HEK293 (cell line): ENCODE measurements at regions not wholly inside any gene's neighbourhood (a gene's known extent, or its start where the extent isn't known, plus 50 kb on each side); places are given as distances from the start of the nearest gene placed in this dataset.

Experiments used
- CTCF ChIA-PET: fragments of 350-600 bp; formaldehyde crosslinking; extraction: SDS; loops from one replicate; lab custom pipeline; 2021; ENCODE audit warnings: antibody characterized with exemption; lab: Yijun Ruan, JAX
- POLR2A ChIA-PET: fragments of 300-600 bp; formaldehyde crosslinking; extraction: SDS; loops from one replicate; lab custom pipeline; 2020; ENCODE audit warnings: antibody characterized with exemption, inconsistent platforms; lab: Yijun Ruan, JAX
- H3K27ac ChIP-seq: fragments of 200-500 bp; sonication (Bioruptor generic); 2 replicates; pipeline ENCODE4 v1.5.1; 2014; ENCODE audit warnings: low read depth, low read length, control low read depth, inconsistent platforms; ENCODE audit errors: extremely low read depth
- H3K36me3 ChIP-seq, 2 experiments: fragments of 200-500 bp in 1 of 2; sonication (Bioruptor generic) in 1 of 2; 1 replicate in 1 of 2; 2 replicates in 1 of 2; pipeline ENCODE4 v1.5.1; 2014 to 2017; ENCODE audit warnings: inconsistent platforms in 2 of 2, low read length in 2 of 2; ENCODE audit not compliant: control insufficient read depth in 2 of 2, insufficient read depth in 1 of 2
- H3K4me1 ChIP-seq: fragments of 200-500 bp; sonication (Bioruptor generic); 2 replicates; pipeline ENCODE4 v1.5.1; 2014; ENCODE audit warnings: mild to moderate bottlenecking, low read length, inconsistent platforms; ENCODE audit not compliant: control insufficient read depth, insufficient read depth
- H3K4me3 ChIP-seq: 2 replicates; pipeline ENCODE4 v1.5.1; 2011; ENCODE audit warnings: low read depth, mild to moderate bottlenecking, control low read depth, low read length, moderate library complexity
- H3K9me3 ChIP-seq: fragments of 200-500 bp; sonication (Bioruptor generic); 2 replicates; pipeline ENCODE4 v1.5.1; 2014; ENCODE audit warnings: low read depth, low read length, inconsistent platforms; ENCODE audit not compliant: control insufficient read depth, insufficient read depth
- ELK4 ChIP-seq: IDR thresholded peaks from 2 replicates; pipeline ENCODE4 v1.6.1; 2011; ENCODE audit warnings: mild to moderate bottlenecking, low read depth, low read length, borderline replicate concordance
- GLIS2 ChIP-seq: fragments of 450-650 bp; formaldehyde crosslinking; IDR thresholded peaks from 2 replicates; pipeline ENCODE4 v1.5.1; 2016; ENCODE audit warnings: missing biosample characterization, missing genetic modification characterization
- HIC1 ChIP-seq: fragments of 450-650 bp; formaldehyde crosslinking; IDR thresholded peaks from 2 replicates; pipeline ENCODE4 v1.5.1; 2016; ENCODE audit warnings: missing biosample characterization, missing genetic modification characterization
- HOXD13 ChIP-seq: sonication (generic); formaldehyde crosslinking; IDR thresholded peaks from 2 replicates; pipeline ENCODE4 v1.8.0; 2022; ENCODE audit warnings: missing genetic modification reagents, borderline replicate concordance
- IKZF3 ChIP-seq: fragments of 450-650 bp; IDR thresholded peaks from 2 replicates; pipeline ENCODE4 v1.5.0; 2018; ENCODE audit warnings: missing biosample characterization, mild to moderate bottlenecking, missing genetic modification characterization, moderate library complexity
- OVOL3 ChIP-seq: fragments of 450-650 bp; formaldehyde crosslinking; IDR thresholded peaks from 2 replicates; pipeline ENCODE4 v1.5.1; 2016; ENCODE audit warnings: missing biosample characterization, missing genetic modification characterization
- YY2 ChIP-seq: fragments of 450-650 bp; formaldehyde crosslinking; IDR thresholded peaks from 2 replicates; pipeline ENCODE4 v1.5.1; 2016; ENCODE audit warnings: missing biosample characterization, missing genetic modification characterization
- ZFP69B ChIP-seq: fragments of 450-650 bp; formaldehyde crosslinking; IDR thresholded peaks from 2 replicates; pipeline ENCODE4 v1.5.1; 2016; ENCODE audit warnings: missing biosample characterization, missing genetic modification characterization
- ZNF132 ChIP-seq: fragments of 450-650 bp; formaldehyde crosslinking; IDR thresholded peaks from 2 replicates; pipeline ENCODE4 v1.5.1; 2017; ENCODE audit warnings: missing biosample characterization, missing genetic modification characterization, borderline replicate concordance
- ZNF155 ChIP-seq: fragments of 450-650 bp; formaldehyde crosslinking; IDR thresholded peaks from 2 replicates; pipeline ENCODE4 v1.5.1; 2016; ENCODE audit warnings: missing biosample characterization, missing genetic modification characterization
- ZNF175 ChIP-seq: fragments of 450-650 bp; formaldehyde crosslinking; IDR thresholded peaks from 2 replicates; pipeline ENCODE4 v1.5.1; 2016; ENCODE audit warnings: missing biosample characterization, missing genetic modification characterization
- ZNF202 ChIP-seq: fragments of 450-650 bp; formaldehyde crosslinking; IDR thresholded peaks from 2 replicates; pipeline ENCODE4 v1.5.1; 2016; ENCODE audit warnings: missing biosample characterization, missing genetic modification characterization, borderline replicate concordance
- ZNF24 ChIP-seq: fragments of 450-650 bp; formaldehyde crosslinking; IDR thresholded peaks from 2 replicates; pipeline ENCODE4 v1.5.1; 2016; ENCODE audit warnings: missing biosample characterization, missing genetic modification characterization
- ZNF335 ChIP-seq: fragments of 450-650 bp; formaldehyde crosslinking; conservative IDR thresholded peaks from 2 replicates; pipeline ENCODE4 v1.5.1; 2016; ENCODE audit warnings: missing biosample characterization, missing genetic modification characterization
- ZNF398 ChIP-seq: fragments of 450-650 bp; formaldehyde crosslinking; IDR thresholded peaks from 2 replicates; pipeline ENCODE4 v1.5.1; 2017; ENCODE audit warnings: missing biosample characterization, missing genetic modification characterization
- ZNF48 ChIP-seq: fragments of 450-650 bp; formaldehyde crosslinking; IDR thresholded peaks from 2 replicates; pipeline ENCODE4 v1.5.1; 2016; ENCODE audit warnings: missing biosample characterization, missing genetic modification characterization
- ZNF544 ChIP-seq: fragments of 450-650 bp; formaldehyde crosslinking; IDR thresholded peaks from 2 replicates; pipeline ENCODE4 v1.5.0; 2017; ENCODE audit warnings: missing biosample characterization, missing genetic modification characterization
- ZNF555 ChIP-seq: fragments of 450-650 bp; formaldehyde crosslinking; conservative IDR thresholded peaks from 2 replicates; pipeline ENCODE4 v1.5.1; 2017; ENCODE audit warnings: missing biosample characterization, mild to moderate bottlenecking, missing genetic modification characterization, inconsistent platforms
- ZNF580 ChIP-seq: fragments of 450-650 bp; formaldehyde crosslinking; IDR thresholded peaks from 2 replicates; pipeline ENCODE4 v1.5.1; 2016; ENCODE audit warnings: missing biosample characterization, missing genetic modification characterization
- ZNF610 ChIP-seq: fragments of 450-650 bp; formaldehyde crosslinking; IDR thresholded peaks from 2 replicates; pipeline ENCODE4 v1.5.1; 2016; ENCODE audit warnings: missing biosample characterization, missing genetic modification characterization, borderline replicate concordance
- ZNF777 ChIP-seq: fragments of 450-650 bp; formaldehyde crosslinking; IDR thresholded peaks from 2 replicates; pipeline ENCODE4 v1.5.1; 2017; ENCODE audit warnings: missing biosample characterization, missing genetic modification characterization, borderline replicate concordance
- ZNF837 ChIP-seq: fragments of 450-650 bp; formaldehyde crosslinking; IDR thresholded peaks from 2 replicates; pipeline ENCODE4 v1.5.1; 2016; ENCODE audit warnings: missing biosample characterization, missing genetic modification characterization
- ZXDB ChIP-seq: fragments of 450-650 bp; formaldehyde crosslinking; IDR thresholded peaks from 2 replicates; pipeline ENCODE4 v1.5.1; 2016; ENCODE audit warnings: missing biosample characterization, missing genetic modification characterization
- TF ChIP-seq, protein P1 (sequence below): fragments of 450-650 bp; formaldehyde crosslinking; IDR thresholded peaks from 2 replicates; pipeline ENCODE4 v1.5.1; 2016; ENCODE audit warnings: missing biosample characterization, missing genetic modification characterization

DNA sequence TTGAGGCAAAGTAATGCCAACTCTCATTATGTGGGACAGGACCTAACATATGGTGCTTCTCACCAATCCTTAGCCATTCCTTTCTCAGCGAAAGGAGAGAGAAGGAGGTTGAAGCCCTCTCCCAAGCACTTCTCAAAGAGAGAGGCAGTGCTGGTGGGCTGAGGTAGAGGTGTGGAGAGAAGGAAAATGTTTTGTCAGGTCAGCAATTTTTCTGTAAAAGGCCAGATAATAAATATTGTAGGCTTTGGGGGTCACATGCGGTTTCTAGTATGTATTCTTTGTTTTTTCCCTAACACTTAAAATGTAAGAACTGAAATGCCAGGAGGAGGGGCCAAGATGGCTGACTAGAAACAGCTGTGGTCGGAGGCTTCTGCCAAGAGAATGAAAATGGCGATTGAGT, 225.0 kb upstream of the NPY start:
- Histone ChIP-seq H3K4me1 (no peaks in the 10 kb centered on the region), H3K4me3 (no peak overlapping the region), H3K9me3 (no peaks in the 10 kb centered on the region), H3K27ac (no peak overlapping the region), H3K36me3 (no peaks in the 10 kb centered on the region)
- ChIA-PET CTCF (no interaction called here), POLR2A (no interaction called here)
- no peak for TF ChIP-seq ZNF48
- no peak for TF ChIP-seq ZNF580 (tag by site-specific recombination)
- TF ChIP-seq ZNF777 (tag by site-specific recombination), result no peak
- no peak for TF ChIP-seq ZNF610
- TF ChIP-seq GLIS2 (tag by site-specific recombination), result no peak
- no peak for TF ChIP-seq ZNF175 (tag by site-specific recombination)
- TF ChIP-seq OVOL3 (tag by site-specific recombination), result no peak
- TF ChIP-seq ZNF398 (tag by site-specific recombination), result no peak
- TF ChIP-seq ZNF202 (tag by site-specific recombination), result no peak
- TF ChIP-seq HIC1, result no peak
- TF ChIP-seq, protein P1, sequence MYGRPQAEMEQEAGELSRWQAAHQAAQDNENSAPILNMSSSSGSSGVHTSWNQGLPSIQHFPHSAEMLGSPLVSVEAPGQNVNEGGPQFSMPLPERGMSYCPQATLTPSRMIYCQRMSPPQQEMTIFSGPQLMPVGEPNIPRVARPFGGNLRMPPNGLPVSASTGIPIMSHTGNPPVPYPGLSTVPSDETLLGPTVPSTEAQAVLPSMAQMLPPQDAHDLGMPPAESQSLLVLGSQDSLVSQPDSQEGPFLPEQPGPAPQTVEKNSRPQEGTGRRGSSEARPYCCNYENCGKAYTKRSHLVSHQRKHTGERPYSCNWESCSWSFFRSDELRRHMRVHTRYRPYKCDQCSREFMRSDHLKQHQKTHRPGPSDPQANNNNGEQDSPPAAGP (tag by site-specific recombination), result no peak

GRCh38 chr7:24059775-24060174, 224.2 kb upstream of the NPY start:
- Histone ChIP-seq H3K27ac (no peak overlapping the region), H3K4me3 (no peak overlapping the region), H3K9me3 (no peaks in the 10 kb centered on the region), H3K36me3 (no peaks in the 10 kb centered on the region), H3K4me1 (no peaks in the 10 kb centered on the region)
- CTCF ChIA-PET, result no interaction called here
- POLR2A ChIA-PET, result no interaction called here
- no peak for TF ChIP-seq ZNF555
- TF ChIP-seq ZNF544 (tag by site-specific recombination), result no peak
- no peak for TF ChIP-seq ZNF24 (tag by site-specific recombination)
- no peak for TF ChIP-seq ZNF335 (tag by site-specific recombination)
- TF ChIP-seq YY2 (tag by site-specific recombination), result no peak

DNA sequence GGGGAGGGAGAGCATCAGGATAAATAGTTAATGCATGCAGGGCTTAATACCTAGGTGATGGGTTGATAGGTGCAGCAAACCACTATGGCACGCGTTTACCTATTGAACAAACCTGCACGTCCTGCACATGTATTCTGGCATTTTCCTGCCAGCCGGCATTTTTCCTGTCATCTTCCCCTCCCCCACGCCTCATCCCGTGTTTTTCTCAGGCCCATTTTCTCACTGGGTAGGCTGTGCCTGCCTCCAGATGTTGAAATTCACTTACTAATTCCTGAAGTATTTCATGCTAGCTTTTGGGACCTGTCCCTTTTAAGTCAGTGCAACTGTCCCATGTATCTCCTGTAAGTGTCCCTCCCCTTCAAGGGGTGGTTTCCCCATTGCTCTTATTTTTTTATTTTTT, 220.3 kb upstream of the NPY start:
- Histone ChIP-seq H3K9me3 (no peaks in the 10 kb centered on the region), H3K36me3 (no peaks in the 10 kb centered on the region), H3K4me1 (no peaks in the 10 kb centered on the region), H3K4me3 (no peak overlapping the region), H3K27ac (no peak overlapping the region)
- ChIA-PET CTCF (no interaction called here), POLR2A (no interaction called here)
- TF ChIP-seq ZNF837 (tag by site-specific recombination), result no peak
- TF ChIP-seq ZFP69B, result no peak
- no peak for TF ChIP-seq ELK4
- TF ChIP-seq ZNF155, result no peak
- no peak for TF ChIP-seq ZXDB (tag by site-specific recombination)
- TF ChIP-seq ZNF175 (tag by site-specific recombination), result no peak
- TF ChIP-seq ZNF132, result no peak
- no peak for TF ChIP-seq IKZF3 (tag by site-specific recombination)
- no peak for TF ChIP-seq HOXD13 (CRISPR knock-in tag)
- TF ChIP-seq HIC1, result no peak
